ENCODE measurements at regions not wholly inside any gene's neighbourhood (a gene's known extent, or its start where the extent isn't known, plus 50 kb on each side); places are given as distances from the start of the nearest gene placed in this dataset.

DNA sequence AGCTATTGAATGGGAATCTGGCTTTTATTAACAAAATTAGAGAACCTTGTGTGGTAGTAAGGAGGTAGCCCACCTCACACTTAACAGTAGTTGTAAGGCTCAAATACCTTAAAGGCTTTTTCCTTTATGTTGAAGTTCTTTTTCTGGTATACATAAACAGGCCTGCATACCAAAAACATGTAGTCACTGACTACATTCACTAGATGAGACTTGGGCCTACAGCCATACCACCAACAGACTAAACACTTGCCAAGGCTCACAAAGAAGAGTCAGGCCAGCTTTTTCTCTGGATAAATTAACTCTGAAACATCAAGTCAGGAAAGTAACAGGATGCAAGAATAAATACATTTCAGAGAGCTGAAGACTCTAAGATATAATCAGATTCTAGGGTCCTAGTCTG is 78.6 kb upstream of the MPDZ start:
- peak; percentile 60 for TF ChIP-seq ISL1 (CRISPR knock-in tag; IDR thresholded peaks at IDR 0.05)
- no peak for TF ChIP-seq PPARA (CRISPR knock-in tag; IDR thresholded peaks at IDR 0.05; ENCODE audit: borderline replicate concordance)
- no peak for TF ChIP-seq GLIS3 (CRISPR knock-in tag; IDR thresholded peaks at IDR 0.05)
- ATAC-seq = peak; percentile 96

GRCh38 chr9:13354733-13355132 is 75.2 kb upstream of the MPDZ start:
- ATAC-seq = no peak

GRCh38 chr9:13352451-13352979 is 73.0 kb upstream of the MPDZ start:
- ATAC-seq = no peak
- TF ChIP-seq PATZ1 (CRISPR knock-in tag; IDR thresholded peaks at IDR 0.05; ENCODE audit: borderline replicate concordance) (no peak), ZFP3 (CRISPR knock-in tag; IDR thresholded peaks at IDR 0.05) (no peak), ARNTL (CRISPR knock-in tag; IDR thresholded peaks at IDR 0.05; ENCODE audit: borderline replicate concordance, low read depth) (no peak), CSRNP3 (CRISPR knock-in tag; IDR thresholded peaks at IDR 0.05) (no peak)

More at GRCh38 chr9:13354733-13355132, 75.2 kb upstream of the MPDZ start:
- no peak for TF ChIP-seq PPARA (CRISPR knock-in tag; IDR thresholded peaks at IDR 0.05; ENCODE audit: borderline replicate concordance)
- no peak for TF ChIP-seq PATZ1 (CRISPR knock-in tag; IDR thresholded peaks at IDR 0.05; ENCODE audit: borderline replicate concordance)
- TF ChIP-seq ARNTL (CRISPR knock-in tag; IDR thresholded peaks at IDR 0.05; ENCODE audit: borderline replicate concordance, low read depth) = no peak
- no peak for TF ChIP-seq RARB (CRISPR knock-in tag; IDR thresholded peaks at IDR 0.05)
- TF ChIP-seq ZC3H10 (CRISPR knock-in tag; IDR thresholded peaks at IDR 0.05) = no peak
- no peak for TF ChIP-seq TOX (CRISPR knock-in tag; IDR thresholded peaks at IDR 0.05; ENCODE audit: borderline replicate concordance)
- TF ChIP-seq TCF4 (CRISPR knock-in tag; IDR thresholded peaks at IDR 0.05; ENCODE audit: borderline replicate concordance) = no peak
- TF ChIP-seq, protein P1, sequence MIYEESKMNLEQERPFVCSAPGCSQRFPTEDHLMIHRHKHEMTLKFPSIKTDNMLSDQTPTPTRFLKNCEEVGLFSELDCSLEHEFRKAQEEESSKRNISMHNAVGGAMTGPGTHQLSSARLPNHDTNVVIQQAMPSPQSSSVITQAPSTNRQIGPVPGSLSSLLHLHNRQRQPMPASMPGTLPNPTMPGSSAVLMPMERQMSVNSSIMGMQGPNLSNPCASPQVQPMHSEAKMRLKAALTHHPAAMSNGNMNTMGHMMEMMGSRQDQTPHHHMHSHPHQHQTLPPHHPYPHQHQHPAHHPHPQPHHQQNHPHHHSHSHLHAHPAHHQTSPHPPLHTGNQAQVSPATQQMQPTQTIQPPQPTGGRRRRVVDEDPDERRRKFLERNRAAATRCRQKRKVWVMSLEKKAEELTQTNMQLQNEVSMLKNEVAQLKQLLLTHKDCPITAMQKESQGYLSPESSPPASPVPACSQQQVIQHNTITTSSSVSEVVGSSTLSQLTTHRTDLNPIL (CRISPR knock-in tag; IDR thresholded peaks at IDR 0.05; ENCODE audit: low read depth) = no peak
- TF ChIP-seq ZFP3 (CRISPR knock-in tag; IDR thresholded peaks at IDR 0.05) = no peak
- no peak for TF ChIP-seq ESRRG (CRISPR knock-in tag; IDR thresholded peaks at IDR 0.05)
- no peak for TF ChIP-seq SNAI2 (CRISPR knock-in tag; IDR thresholded peaks at IDR 0.05)
- no peak for TF ChIP-seq POU6F1 (CRISPR knock-in tag; IDR thresholded peaks at IDR 0.05; ENCODE audit: borderline replicate concordance, low read depth)
- TF ChIP-seq BACH2 (CRISPR knock-in tag; IDR thresholded peaks at IDR 0.05; ENCODE audit: borderline replicate concordance) = no peak

GRCh38 chr9:13351778-13352386 is 72.4 kb upstream of the MPDZ start:
- ATAC-seq = peak; percentile 84
- TF ChIP-seq CSDC2 (CRISPR knock-in tag; IDR thresholded peaks at IDR 0.05) (no peak), ZNF8 (CRISPR knock-in tag; IDR thresholded peaks at IDR 0.05) (0 out of 2 replicates have a peak, but pooled peaks have one; percentile 7)

Measured in SK-N-SH treated with all-trans-retinoic acid at 6 μM for 48 hours (cell line).